HG02885 (cell line): ENCODE measurements at regions not wholly inside any gene's neighbourhood (a gene's known extent, or its start where the extent isn't known, plus 50 kb on each side); places are given as distances from the start of the nearest gene placed in this dataset.

Source experiments
- ATAC-seq: cut with Tn5 transposase; IDR thresholded peaks from one replicate; pipeline ENCODE4 v1.9.1; 2021; ENCODE audit warnings: mild to moderate bottlenecking; ENCODE audit not compliant: unreplicated experiment, poor library complexity

- ATAC-seq: no peak
Observed at GRCh38 chr18:24995056-24995455, 356.9 kb downstream of the ZNF521 start.

- ATAC-seq: no peak
Observed at GRCh38 chr18:24995755-24996154, 356.2 kb downstream of the ZNF521 start.

- no peak for ATAC-seq
Observed at GRCh38 chr18:24999650-25000267, 352.2 kb downstream of the ZNF521 start.

DNA sequence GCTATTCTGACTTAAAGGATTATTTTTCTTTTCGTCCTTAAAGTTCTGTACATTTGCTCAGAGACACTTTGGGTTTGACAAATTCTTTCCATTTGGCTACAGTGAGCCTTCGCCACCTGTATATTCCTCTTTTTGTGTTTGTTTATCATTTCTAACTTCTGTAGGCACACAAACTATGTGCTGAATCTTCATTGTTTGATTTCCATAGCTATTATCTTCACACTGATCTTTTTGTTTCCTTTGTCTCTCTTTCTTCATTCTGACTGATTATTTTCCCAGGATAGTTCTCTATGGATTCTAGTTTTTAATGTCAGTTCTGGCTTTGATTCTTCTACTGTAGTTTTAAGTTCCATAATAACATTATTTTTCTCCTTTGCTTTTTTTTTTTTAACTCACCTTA is 350.2 kb downstream of the ZNF521 start:
- no peak for ATAC-seq

- ATAC-seq: no peak
Observed at GRCh38 chr18:25005541-25006403, 346.2 kb downstream of the ZNF521 start.

- no peak for ATAC-seq
Observed at GRCh38 chr18:25010623-25011374, 341.2 kb downstream of the ZNF521 start.
